Gastroesophageal sphincter (tissue), 4 donors: ENCODE measurements at regions not wholly inside any gene's neighbourhood (a gene's known extent, or its start where the extent isn't known, plus 50 kb on each side); places are given as distances from the start of the nearest gene placed in this dataset.

Source experiments
- ATAC-seq: fragments of 150-250 bp; one replicate; pipeline ENCODE4 v1.9.1; 2016; ENCODE audit warnings: mild to moderate bottlenecking, moderate library complexity
- H3K27ac ChIP-seq, 4 donors: fragments of 200-600 bp; sonication (generic) in 3 of 4; 1 replicate in 3 of 4; 2 replicates in 1 of 4; pipeline ENCODE4 v1.5.1; 2016 to 2019
- H3K27me3 ChIP-seq: fragments of 200-600 bp; sonication (generic); one replicate; pipeline ENCODE4 v1.5.1; 2019
- H3K36me3 ChIP-seq, 2 donors: fragments of 200-600 bp; sonication (generic); one replicate each; pipeline ENCODE4 v1.5.1; 2019; ENCODE audit warnings: control low read depth in 1 of 2
- H3K4me1 ChIP-seq, 3 donors: fragments of 200-600 bp; sonication (generic); 1 replicate in 2 of 3; 2 replicates in 1 of 3; pipeline ENCODE4 v1.5.1; 2016 to 2019; ENCODE audit warnings: control low read depth in 2 of 3
- H3K4me3 ChIP-seq, 2 donors: fragments of 200-600 bp; sonication (generic); one replicate each; pipeline ENCODE4 v1.5.1; 2019; ENCODE audit warnings: mild to moderate bottlenecking in 1 of 2, moderate library complexity in 1 of 2
- H3K9me3 ChIP-seq, 3 donors: fragments of 200-600 bp; sonication (generic); one replicate each; pipeline ENCODE4 v1.5.1; 2017 to 2019; ENCODE audit warnings: control low read depth in 2 of 3
- CTCF ChIP-seq, 4 experiments: fragments of 200-600 bp in 2 of 4; fragments of 450-650 bp in 2 of 4; sonication (generic) in 1 of 4; IDR thresholded peaks; one replicate each; pipeline ENCODE4 v1.5.1; 2017 to 2019; ENCODE audit warnings: antibody characterized with exemption in 4 of 4, mild to moderate bottlenecking in 2 of 4, moderate library complexity in 2 of 4
- EP300 ChIP-seq: sonication (generic); formaldehyde crosslinking; IDR thresholded peaks from one replicate; pipeline ENCODE4 v1.6.1; 2017; ENCODE audit warnings: antibody characterized with exemption, mild to moderate bottlenecking
- POLR2A ChIP-seq, 2 donors: fragments of 450-650 bp; IDR thresholded peaks; one replicate each; pipeline ENCODE4 v1.6.1; 2017; ENCODE audit warnings: antibody characterized with exemption in 2 of 2, mild to moderate bottlenecking in 2 of 2, moderate library complexity in 1 of 2
- POLR2AphosphoS5 ChIP-seq: sonication (generic); formaldehyde crosslinking; IDR thresholded peaks from one replicate; pipeline ENCODE4 v1.6.1; 2017; ENCODE audit warnings: antibody characterized with exemption
- WGBS, 2 donors: methylation state at CpG; one replicate each; pipeline ENCODE4 v1.1.5; 2018; ENCODE audit warnings: low coverage in 1 of 2; 5-methylcytosine and 5-hydroxymethylcytosine counted together

- WGBS, 2 donors = 79 to 85% methylated on average over 3 of the region's 3 CpGs
- no peak for ATAC-seq
- TF ChIP-seq EP300 = no peak
- no peak for TF ChIP-seq POLR2A (IDR thresholded peaks at IDR 0.05)
- no peak for TF ChIP-seq POLR2AphosphoS5
- TF ChIP-seq CTCF (IDR thresholded peaks at IDR 0.05) = no peak
- no peaks in the 10 kb centered on the region for H3K4me1 ChIP-seq
- H3K9me3 ChIP-seq = no peaks in the 10 kb centered on the region
- no peak overlapping the region for H3K27ac ChIP-seq
- no peaks in the 10 kb centered on the region for H3K36me3 ChIP-seq
- no peak overlapping the region for H3K4me3 ChIP-seq
- H3K27me3 ChIP-seq = peaks cover 9% of the 10 kb centered on the region
These were observed 163.8 kb upstream of the FBXL4 start for GRCh38 chr6:99111590-99111989.

- Histone ChIP-seq H3K27ac (no peak overlapping the region), H3K4me3 (no peak overlapping the region), H3K36me3 (no peaks in the 10 kb centered on the region), H3K27me3 (no peaks in the 10 kb centered on the region), H3K9me3 (no peaks in the 10 kb centered on the region), H3K4me1 (no peaks in the 10 kb centered on the region)
- 10 to 29% methylated on average over 2 to 3 of the region's 3 CpGs for WGBS, 2 donors
- TF ChIP-seq CTCF (IDR thresholded peaks at IDR 0.05) (no peak), POLR2A (IDR thresholded peaks at IDR 0.05) (no peak), POLR2AphosphoS5 (no peak), EP300 (no peak)
- ATAC-seq = no peak
These were observed 162.3 kb upstream of the FBXL4 start for GRCh38 chr6:99110029-99110428.

- no peak for ATAC-seq
- Histone ChIP-seq H3K27me3 (peaks cover 14% of the 10 kb centered on the region), H3K36me3 (no peaks in the 10 kb centered on the region), H3K27ac (no peak overlapping the region), H3K9me3 (no peaks in the 10 kb centered on the region), H3K4me1 (no peaks in the 10 kb centered on the region), H3K4me3 (no peak overlapping the region)
- WGBS, 2 donors = 56 to 67% methylated on average over 2 to 3 of the region's 3 CpGs
- TF ChIP-seq CTCF (IDR thresholded peaks at IDR 0.05) = no peak
- no peak for TF ChIP-seq EP300
- TF ChIP-seq POLR2AphosphoS5 = no peak
- TF ChIP-seq POLR2A (IDR thresholded peaks at IDR 0.05) = no peak
These were observed 156.5 kb upstream of the FBXL4 start for GRCh38 chr6:99104218-99104617.

GRCh38 chr6:99099243-99099642 lies 151.5 kb upstream of the FBXL4 start:
- no peak for ATAC-seq
- Histone ChIP-seq H3K4me1 (no peaks in the 10 kb centered on the region), H3K9me3 (no peaks in the 10 kb centered on the region), H3K27me3 (peaks cover 25% of the 10 kb centered on the region), H3K4me3 (no peak overlapping the region), H3K36me3 (no peaks in the 10 kb centered on the region), H3K27ac (no peak overlapping the region)
- TF ChIP-seq POLR2A (IDR thresholded peaks at IDR 0.05) (no peak), EP300 (no peak), CTCF (IDR thresholded peaks at IDR 0.05) (no peak), POLR2AphosphoS5 (no peak)

GRCh38 chr6:99096170-99096569 lies 148.4 kb upstream of the FBXL4 start:
- WGBS, 2 donors = 59 to 87% methylated on average over 3 of the region's 6 CpGs
- TF ChIP-seq POLR2AphosphoS5 (no peak), POLR2A (IDR thresholded peaks at IDR 0.05) (no peak), EP300 (no peak), CTCF (IDR thresholded peaks at IDR 0.05) (no peak)
- H3K9me3 ChIP-seq = no peaks in the 10 kb centered on the region
- H3K4me1 ChIP-seq = no peaks in the 10 kb centered on the region
- no peaks in the 10 kb centered on the region for H3K36me3 ChIP-seq
- peaks cover 18% of the 10 kb centered on the region for H3K27me3 ChIP-seq
- no peak overlapping the region for H3K27ac ChIP-seq
- no peak for ATAC-seq
- no peak overlapping the region for H3K4me3 ChIP-seq
